GM12878 (cell line): ENCODE measurements at regions not wholly inside any gene's neighbourhood (a gene's known extent, or its start where the extent isn't known, plus 50 kb on each side); places are given as distances from the start of the nearest gene placed in this dataset.

Experiments used
- CTCF ChIP-seq, 3 experiments: IDR thresholded peaks in 2 of 3; conservative IDR thresholded peaks in 1 of 3; 2 replicates each; pipeline ENCODE4 v1.5.1; 2011; ENCODE audit warnings: low read depth in 3 of 3, low read length in 3 of 3, mild to moderate bottlenecking in 3 of 3, control low read depth in 2 of 3, moderate library complexity in 2 of 3, inconsistent platforms in 1 of 3, mixed read lengths in 1 of 3; ENCODE audit not compliant: control insufficient read depth in 2 of 3, insufficient read depth in 1 of 3; ENCODE audit errors: extremely low read depth in 1 of 3
- ELK1 ChIP-seq: IDR thresholded peaks from 2 replicates; pipeline ENCODE4 v1.6.1; 2012; ENCODE audit warnings: low read depth, low read length, improper control_type of control experiment
- EP300 ChIP-seq, 2 experiments: fragments of 150-350 bp in 1 of 2; IDR thresholded peaks; 2 replicates each; pipeline ENCODE4 v1.6.1; 2011 to 2012; ENCODE audit warnings: low read depth in 2 of 2, low read length in 2 of 2, borderline replicate concordance in 1 of 2, improper control_type of control experiment in 1 of 2, inconsistent platforms in 1 of 2; ENCODE audit not compliant: control insufficient read depth in 1 of 2
- EZH2 ChIP-seq: IDR thresholded peaks from 2 replicates; pipeline ENCODE4 v1.6.1; 2012; ENCODE audit warnings: low read depth, mild to moderate bottlenecking, control low read depth, inconsistent platforms, low read length, borderline replicate concordance; ENCODE audit not compliant: control insufficient read depth
- JUNB ChIP-seq: IDR thresholded peaks from 2 replicates; pipeline ENCODE4 v1.6.1; 2016; ENCODE audit warnings: antibody characterized with exemption, mild to moderate bottlenecking
- POLR2A ChIP-seq: IDR thresholded peaks from 2 replicates; pipeline ENCODE4 v1.6.1; 2011; ENCODE audit warnings: low read depth, mild to moderate bottlenecking, low read length
- SIX5 ChIP-seq: IDR thresholded peaks from 2 replicates; pipeline ENCODE4 v1.6.1; 2011; ENCODE audit warnings: mild to moderate bottlenecking, low read depth, low read length, moderate library complexity; ENCODE audit not compliant: severe bottlenecking
- SRF ChIP-seq, 2 experiments: IDR thresholded peaks; 2 replicates each; pipeline ENCODE4 v1.6.1; 2011; ENCODE audit warnings: low read depth in 2 of 2, low read length in 2 of 2, mild to moderate bottlenecking in 1 of 2, moderate library complexity in 1 of 2
- TARDBP ChIP-seq: IDR thresholded peaks from 2 replicates; pipeline ENCODE4 v1.6.1; 2016; ENCODE audit warnings: borderline replicate concordance
- YY1 ChIP-seq: IDR thresholded peaks from 2 replicates; pipeline ENCODE4 v1.6.1; 2011; ENCODE audit warnings: low read depth, mild to moderate bottlenecking, low read length
- ZBTB33 ChIP-seq: fragments of 450-650 bp; IDR thresholded peaks from 2 replicates; pipeline ENCODE4 v1.6.1; 2017; ENCODE audit warnings: mild to moderate bottlenecking
- ZNF274 ChIP-seq: IDR thresholded peaks from one replicate; pipeline ENCODE4 v1.8.0; 2011; ENCODE audit not compliant: insufficient read length, insufficient read depth

- TF ChIP-seq JUNB (no peak), ZNF274 (no peak), EP300 (IDR thresholded peaks at IDR 0.05; ENCODE audit: borderline replicate concordance in 1 of 2, control insufficient read depth in 1 of 2, low read depth in 2 of 2, low read length in 2 of 2) (no peak), CTCF (IDR thresholded peaks at IDR 0.05 in 2 of 3, conservative IDR thresholded peaks at IDR 0.05 in 1 of 3; ENCODE audit: control insufficient read depth in 2 of 3, extremely low read depth in 1 of 3, insufficient read depth in 1 of 3, low read depth in 3 of 3, low read length in 3 of 3) (no peak), ELK1 (no peak), SRF (IDR thresholded peaks at IDR 0.05; ENCODE audit: low read depth in 2 of 2, low read length in 2 of 2) (no peak), ZBTB33 (no peak), TARDBP (no peak), EZH2 (no peak), YY1 (no peak), POLR2A (no peak), SIX5 (no peak)
These were observed 181.6 kb upstream of the MAP1B start for GRCh38 chr5:71925608-71926091.
